Tibial nerve (tissue), 4 donors: ENCODE measurements at regions not wholly inside any gene's neighbourhood (a gene's known extent, or its start where the extent isn't known, plus 50 kb on each side); places are given as distances from the start of the nearest gene placed in this dataset.
A peak's percentile ranks its signal among the peaks of the same experiment; 100 is the strongest.

ENCODE experiments used
- DNase-seq, 2 donors: peaks; one replicate each; pipeline ENCODE4 v3.0.0-alpha.2; 2019; ENCODE audit warnings: low spot score in 2 of 2
- H3K27ac ChIP-seq, 4 donors: fragments of 200-600 bp; sonication (generic) in 3 of 4; one replicate each; pipeline ENCODE4 v1.5.1; 2017 to 2019; ENCODE audit warnings: mild to moderate bottlenecking in 1 of 4
- H3K27me3 ChIP-seq, 2 donors: fragments of 200-600 bp; sonication (generic) in 1 of 2; one replicate each; pipeline versions ENCODE4 v1.5.1 to v1.6.0; 2017 to 2019
- H3K36me3 ChIP-seq, 3 donors: fragments of 200-600 bp; sonication (generic); one replicate each; pipeline ENCODE4 v1.5.1; 2018 to 2019
- H3K4me1 ChIP-seq, 4 donors: fragments of 200-600 bp; sonication (generic) in 3 of 4; one replicate each; pipeline ENCODE4 v1.5.1; 2017 to 2019
- H3K4me3 ChIP-seq, 4 donors: fragments of 200-600 bp; sonication (generic) in 3 of 4; one replicate each; pipeline ENCODE4 v1.5.1; 2017 to 2019; ENCODE audit warnings: mild to moderate bottlenecking in 1 of 4, moderate library complexity in 1 of 4
- H3K9me3 ChIP-seq, 4 donors: fragments of 200-600 bp; sonication (generic) in 3 of 4; one replicate each; pipeline ENCODE4 v1.5.1; 2017 to 2019
- EP300 ChIP-seq, 2 donors: sonication (generic); formaldehyde crosslinking; IDR thresholded peaks; one replicate each; pipeline ENCODE4 v1.6.1; 2017; ENCODE audit warnings: antibody characterized with exemption in 2 of 2, mild to moderate bottlenecking in 1 of 2
- POLR2A ChIP-seq, 2 donors: fragments of 450-650 bp; IDR thresholded peaks; one replicate each; pipeline ENCODE4 v1.6.1; 2017; ENCODE audit warnings: antibody characterized with exemption in 2 of 2, mild to moderate bottlenecking in 2 of 2, moderate library complexity in 2 of 2
- WGBS, 2 donors: methylation state at CpG; one replicate each; pipeline ENCODE4 v1.1.5; 2018; 5-methylcytosine and 5-hydroxymethylcytosine counted together
- TF ChIP-seq, protein P1 (sequence below), 5 experiments: fragments of 200-600 bp in 3 of 5; fragments of 450-650 bp in 2 of 5; sonication (generic) in 3 of 5; IDR thresholded peaks; one replicate each; pipeline ENCODE4 v1.5.1; 2016 to 2019; ENCODE audit warnings: antibody characterized with exemption in 5 of 5, mild to moderate bottlenecking in 3 of 5, moderate library complexity in 2 of 5

GRCh38 chr1:172778456-172779455, 119.9 kb downstream of the FASLG start:
- WGBS, 2 donors: 64 to 74% methylated on average over 7 of the region's 7 CpGs
- DNase-seq: no peak
- H3K36me3 ChIP-seq: no peaks in the 10 kb centered on the region

GRCh38 chr1:172779491-172779890, 120.6 kb downstream of the FASLG start:
- no peaks in the 10 kb centered on the region for H3K36me3 ChIP-seq
- H3K4me1 ChIP-seq: no peaks in the 10 kb centered on the region
- no peaks in the 10 kb centered on the region for H3K27me3 ChIP-seq
- no peak overlapping the region for H3K4me3 ChIP-seq
- WGBS, 2 donors: 57 to 70% methylated on average over 3 of the region's 3 CpGs
- DNase-seq: no peak
- TF ChIP-seq POLR2A (IDR thresholded peaks at IDR 0.05) (no peak), EP300 (IDR thresholded peaks at IDR 0.05) (no peak)
- TF ChIP-seq, protein P1, sequence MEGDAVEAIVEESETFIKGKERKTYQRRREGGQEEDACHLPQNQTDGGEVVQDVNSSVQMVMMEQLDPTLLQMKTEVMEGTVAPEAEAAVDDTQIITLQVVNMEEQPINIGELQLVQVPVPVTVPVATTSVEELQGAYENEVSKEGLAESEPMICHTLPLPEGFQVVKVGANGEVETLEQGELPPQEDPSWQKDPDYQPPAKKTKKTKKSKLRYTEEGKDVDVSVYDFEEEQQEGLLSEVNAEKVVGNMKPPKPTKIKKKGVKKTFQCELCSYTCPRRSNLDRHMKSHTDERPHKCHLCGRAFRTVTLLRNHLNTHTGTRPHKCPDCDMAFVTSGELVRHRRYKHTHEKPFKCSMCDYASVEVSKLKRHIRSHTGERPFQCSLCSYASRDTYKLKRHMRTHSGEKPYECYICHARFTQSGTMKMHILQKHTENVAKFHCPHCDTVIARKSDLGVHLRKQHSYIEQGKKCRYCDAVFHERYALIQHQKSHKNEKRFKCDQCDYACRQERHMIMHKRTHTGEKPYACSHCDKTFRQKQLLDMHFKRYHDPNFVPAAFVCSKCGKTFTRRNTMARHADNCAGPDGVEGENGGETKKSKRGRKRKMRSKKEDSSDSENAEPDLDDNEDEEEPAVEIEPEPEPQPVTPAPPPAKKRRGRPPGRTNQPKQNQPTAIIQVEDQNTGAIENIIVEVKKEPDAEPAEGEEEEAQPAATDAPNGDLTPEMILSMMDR (IDR thresholded peaks at IDR 0.05): no peak
- H3K9me3 ChIP-seq: peaks cover 0 to 10% (median 2%) of the 10 kb centered on the region in 4 donors
- no peak overlapping the region for H3K27ac ChIP-seq

More at GRCh38 chr1:172778456-172779455, 119.9 kb downstream of the FASLG start:
- no peak overlapping the region for H3K4me3 ChIP-seq
- TF ChIP-seq, protein P1 (IDR thresholded peaks at IDR 0.05): peak in 1 of 5 experiments; percentile 17
- TF ChIP-seq EP300 (IDR thresholded peaks at IDR 0.05): no peak
- no peaks in the 10 kb centered on the region for H3K4me1 ChIP-seq
- H3K27ac ChIP-seq: no peak overlapping the region
- no peaks in the 10 kb centered on the region for H3K27me3 ChIP-seq
- peaks cover 0 to 10% (median 2%) of the 10 kb centered on the region in 4 donors for H3K9me3 ChIP-seq

GRCh38 chr1:172781513-172782140, 122.7 kb downstream of the FASLG start:
- peaks cover 0 to 10% (median 2%) of the 10 kb centered on the region in 4 donors for H3K9me3 ChIP-seq
- H3K4me1 ChIP-seq: no peaks in the 10 kb centered on the region
- DNase-seq: no peak
- whole genome bisulfite sequencing, 2 donors: 74 to 81% methylated on average over 4 of the region's 4 CpGs
- no peak overlapping the region for H3K27ac ChIP-seq
- no peak overlapping the region for H3K4me3 ChIP-seq
- H3K27me3 ChIP-seq: no peaks in the 10 kb centered on the region
- TF ChIP-seq EP300 (IDR thresholded peaks at IDR 0.05): no peak
- TF ChIP-seq, protein P1 (IDR thresholded peaks at IDR 0.05): no peak
- TF ChIP-seq POLR2A (IDR thresholded peaks at IDR 0.05): no peak
- no peaks in the 10 kb centered on the region for H3K36me3 ChIP-seq

DNA sequence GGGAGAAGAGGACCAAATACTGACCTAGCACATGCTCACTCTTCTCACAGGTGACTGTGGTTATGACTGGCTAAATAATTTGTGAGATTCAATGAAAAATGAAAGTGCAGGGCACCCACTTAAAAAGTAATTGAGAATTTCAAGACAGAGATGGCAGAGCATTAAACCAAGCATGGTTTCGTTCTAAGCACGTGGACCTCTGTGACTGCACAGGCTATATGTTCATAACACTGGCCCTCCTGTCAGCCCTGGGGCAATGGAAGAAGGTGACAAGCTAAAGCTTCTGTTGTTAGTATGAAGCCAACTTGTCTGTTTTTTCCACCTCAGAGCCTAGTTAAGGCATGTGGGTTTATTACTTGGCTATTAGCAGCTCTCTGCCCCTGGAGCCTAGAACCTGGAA, 130.9 kb downstream of the FASLG start:
- 74 to 75% methylated on average over 2 of the region's 2 CpGs for WGBS, 2 donors
- H3K36me3 ChIP-seq: no peaks in the 10 kb centered on the region

More for the DNA sequence above, 130.9 kb downstream of the FASLG start:
- Histone ChIP-seq H3K27ac (no peak overlapping the region), H3K4me3 (no peak overlapping the region), H3K4me1 (no peaks in the 10 kb centered on the region), H3K9me3 (no peaks in the 10 kb centered on the region), H3K27me3 (no peaks in the 10 kb centered on the region)
- no peak for DNase-seq
- TF ChIP-seq EP300 (IDR thresholded peaks at IDR 0.05): no peak
- no peak for TF ChIP-seq POLR2A (IDR thresholded peaks at IDR 0.05)
- TF ChIP-seq, protein P1 (IDR thresholded peaks at IDR 0.05): no peak
